NCI-H146 treated with DMSO at 0.1 percent for 48 hours (cell line): ENCODE measurements at regions not wholly inside any gene's neighbourhood (a gene's known extent, or its start where the extent isn't known, plus 50 kb on each side); places are given as distances from the start of the nearest gene placed in this dataset.

Experiments used
- DNase-seq: peaks from one replicate; lab custom pipeline; 2025; ENCODE audit not compliant: unreplicated experiment; lab: John Stamatoyannopoulos, UW

GRCh38 chr5:145510769-145511168 is 324.4 kb downstream of the PRELID2 start:
- DNase-seq: no peak

GRCh38 chr5:145510324-145510723 is 324.8 kb downstream of the PRELID2 start:
- no peak for DNase-seq

DNA sequence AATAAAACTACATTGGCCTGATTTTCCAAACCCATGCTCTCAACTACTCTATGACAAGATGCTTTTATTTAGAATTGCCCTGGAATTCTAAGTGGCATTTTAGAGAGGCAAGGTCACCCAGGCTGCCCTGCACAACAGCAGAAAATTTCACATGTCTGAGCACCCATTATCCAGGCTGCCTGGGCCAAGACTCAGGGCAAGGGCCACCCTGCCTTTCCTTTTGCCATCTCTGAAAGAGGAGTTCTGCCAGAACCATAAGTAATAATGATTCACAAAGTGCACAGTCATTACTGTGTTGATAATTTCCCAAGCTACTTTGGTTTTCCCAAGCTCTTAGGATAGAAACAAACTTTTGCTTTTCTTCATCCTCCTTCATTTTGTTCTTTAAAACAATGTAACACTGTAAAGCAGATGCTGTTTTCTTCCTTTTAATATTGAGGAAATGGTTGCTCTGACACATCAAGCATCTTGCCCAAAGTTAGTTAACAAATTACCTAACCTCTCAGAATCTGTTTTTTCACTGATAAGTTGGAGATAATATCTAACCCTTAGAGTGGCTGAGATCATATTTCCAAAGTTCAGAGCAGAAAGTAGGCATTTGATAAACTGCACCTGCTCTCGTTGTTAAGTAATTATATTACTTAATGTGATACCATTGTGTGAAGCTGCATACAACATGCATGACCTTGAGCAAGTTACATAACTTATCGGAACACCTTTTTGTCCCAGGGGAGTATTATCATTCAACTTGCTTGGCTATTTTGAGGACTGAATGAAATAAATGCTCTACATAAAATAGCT is 325.6 kb downstream of the PRELID2 start:
- DNase-seq: no peak

DNA sequence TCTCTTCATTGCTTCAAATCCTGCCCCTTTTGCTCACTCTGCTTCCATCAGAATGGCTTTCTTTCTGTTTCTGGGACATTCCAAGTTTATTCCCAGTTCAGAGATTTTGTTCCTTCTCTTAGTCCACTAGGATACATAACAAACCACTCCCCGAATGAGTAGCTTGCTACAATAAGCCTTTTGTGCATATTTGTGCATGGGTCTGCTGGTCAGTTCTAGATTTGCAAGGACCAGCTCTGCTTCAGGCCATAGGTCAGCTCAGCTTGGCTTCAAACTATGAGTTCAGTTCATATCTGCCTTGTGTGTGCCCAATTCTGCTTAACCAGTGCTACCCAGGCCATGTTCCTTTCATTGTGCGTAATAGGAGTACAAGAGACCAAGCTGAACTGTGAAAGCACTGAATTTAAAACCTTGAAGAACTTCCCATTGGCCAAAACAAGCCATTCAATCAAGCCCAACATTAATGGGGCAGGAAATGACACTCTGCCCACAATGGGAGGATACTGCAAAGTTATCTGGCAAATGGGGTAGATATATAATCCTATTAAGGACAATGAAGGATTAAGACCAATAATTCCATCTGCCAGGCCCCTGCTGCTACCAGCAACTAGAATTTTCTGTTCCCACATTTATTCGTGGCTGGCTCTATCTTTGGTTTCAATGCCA is 328.8 kb downstream of the PRELID2 start:
- DNase-seq: no peak

DNA sequence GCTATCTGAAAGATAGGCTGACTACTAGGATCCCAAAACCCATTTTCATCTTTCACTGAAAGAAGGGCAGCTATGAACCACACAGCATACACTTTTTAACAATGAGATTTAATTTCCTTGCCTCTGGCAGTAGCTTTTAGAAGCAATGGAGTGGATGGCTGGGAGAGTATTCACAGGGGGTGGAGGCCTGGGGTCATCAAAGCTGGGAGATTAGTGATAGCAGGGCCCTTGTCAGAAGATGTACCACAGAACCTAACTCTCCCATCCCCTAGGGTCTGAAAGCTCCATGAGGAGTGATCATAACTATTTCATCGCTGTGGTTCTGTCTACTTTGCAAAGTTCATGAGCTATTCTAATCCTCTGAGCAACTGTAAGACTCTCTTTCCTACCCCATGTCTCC is 332.2 kb downstream of the PRELID2 start:
- DNase-seq: no peak

- no peak for DNase-seq
These were observed 334.4 kb downstream of the PRELID2 start for GRCh38 chr5:145500710-145501109.

GRCh38 chr5:145499483-145499882 is 335.7 kb downstream of the PRELID2 start:
- DNase-seq: no peak

DNA sequence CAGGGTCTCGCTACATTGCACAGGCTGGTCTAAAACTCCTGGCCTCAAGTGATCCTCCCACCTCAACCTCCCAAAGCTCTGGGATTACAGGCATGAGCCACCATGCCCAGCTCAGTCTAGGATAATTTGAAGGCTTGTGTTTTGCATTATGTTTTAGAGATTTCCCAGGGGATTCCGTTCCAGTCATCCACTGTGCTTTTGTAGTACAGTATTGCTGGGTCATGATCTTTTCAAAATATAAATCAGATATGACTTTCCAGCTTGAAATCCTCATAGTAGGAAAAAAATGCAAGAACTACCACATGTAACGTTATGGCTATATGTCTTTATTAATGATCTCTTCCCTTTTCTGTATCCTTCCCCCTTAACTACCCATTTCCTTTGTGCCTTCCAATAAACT is 338.1 kb downstream of the PRELID2 start:
- DNase-seq: no peak

- DNase-seq: no peak
These were observed 339.4 kb downstream of the PRELID2 start for GRCh38 chr5:145495741-145496140.

GRCh38 chr5:145495196-145495595 is 339.9 kb downstream of the PRELID2 start:
- no peak for DNase-seq

GRCh38 chr5:145493435-145493834 is 341.7 kb downstream of the PRELID2 start:
- DNase-seq: no peak

DNA sequence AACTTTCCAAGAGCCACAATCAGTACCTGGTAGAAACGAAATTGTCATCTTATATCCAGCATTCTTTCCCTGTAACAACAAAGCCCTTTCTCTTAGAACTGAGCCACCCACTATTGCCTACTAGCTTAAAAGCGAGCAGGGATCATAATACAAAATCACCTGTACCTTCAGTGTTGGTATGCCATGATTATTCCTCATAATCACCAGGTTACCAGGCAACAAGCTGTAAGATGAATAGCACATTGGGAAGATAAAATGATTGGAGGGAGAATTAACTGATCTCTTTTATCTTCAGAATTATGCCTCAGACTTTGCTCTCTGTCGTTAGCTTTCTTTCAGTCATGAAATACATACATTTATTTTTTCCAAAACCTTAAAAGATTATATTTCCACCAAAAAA is 345.6 kb downstream of the PRELID2 start:
- no peak for DNase-seq

DNA sequence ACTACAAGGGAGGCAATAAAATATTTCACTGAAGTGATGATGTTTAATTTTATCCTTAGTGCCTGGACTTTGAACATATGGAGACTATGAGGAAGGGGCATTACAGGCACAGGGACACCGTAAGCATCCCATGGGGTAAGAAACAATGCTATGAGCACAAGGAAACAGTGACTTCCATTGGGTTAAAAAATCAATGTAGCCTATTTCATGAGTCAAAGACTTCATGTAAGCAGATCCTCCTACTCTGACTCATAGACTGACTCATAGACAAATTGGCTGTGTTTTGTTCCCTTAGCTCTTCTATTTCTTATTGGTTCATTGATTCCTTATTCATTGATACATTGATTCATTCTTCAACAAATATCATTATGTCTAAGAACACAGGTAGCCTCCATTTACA is 351.0 kb downstream of the PRELID2 start:
- DNase-seq: no peak

- no peak for DNase-seq
These were observed 351.9 kb downstream of the PRELID2 start for GRCh38 chr5:145483212-145483611.

GRCh38 chr5:145479857-145480256 is 355.3 kb downstream of the PRELID2 start:
- DNase-seq: no peak

DNA sequence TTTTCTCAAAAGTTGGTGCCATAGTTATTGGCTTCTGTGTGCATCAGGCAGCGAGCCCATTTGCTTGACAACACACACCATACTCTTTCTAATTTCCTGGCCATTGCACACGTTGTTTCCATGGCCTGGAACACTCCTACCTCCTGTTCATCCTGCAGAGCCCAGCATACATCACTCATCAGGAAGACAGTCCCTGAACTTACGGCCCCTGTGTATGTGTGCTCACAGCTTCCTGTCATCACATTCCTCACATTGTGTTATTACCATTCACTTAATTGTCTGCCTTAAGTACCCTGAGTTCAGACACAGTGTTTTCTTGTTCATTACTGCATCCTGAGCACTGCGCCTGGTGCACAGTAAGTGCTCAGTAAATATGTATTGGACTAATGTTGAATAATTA is 355.9 kb downstream of the PRELID2 start:
- no peak for DNase-seq

- DNase-seq: no peak
These were observed 356.5 kb downstream of the PRELID2 start for GRCh38 chr5:145478651-145479050.

- DNase-seq: no peak
These were observed 362.0 kb downstream of the PRELID2 start for GRCh38 chr5:145473042-145473642.

DNA sequence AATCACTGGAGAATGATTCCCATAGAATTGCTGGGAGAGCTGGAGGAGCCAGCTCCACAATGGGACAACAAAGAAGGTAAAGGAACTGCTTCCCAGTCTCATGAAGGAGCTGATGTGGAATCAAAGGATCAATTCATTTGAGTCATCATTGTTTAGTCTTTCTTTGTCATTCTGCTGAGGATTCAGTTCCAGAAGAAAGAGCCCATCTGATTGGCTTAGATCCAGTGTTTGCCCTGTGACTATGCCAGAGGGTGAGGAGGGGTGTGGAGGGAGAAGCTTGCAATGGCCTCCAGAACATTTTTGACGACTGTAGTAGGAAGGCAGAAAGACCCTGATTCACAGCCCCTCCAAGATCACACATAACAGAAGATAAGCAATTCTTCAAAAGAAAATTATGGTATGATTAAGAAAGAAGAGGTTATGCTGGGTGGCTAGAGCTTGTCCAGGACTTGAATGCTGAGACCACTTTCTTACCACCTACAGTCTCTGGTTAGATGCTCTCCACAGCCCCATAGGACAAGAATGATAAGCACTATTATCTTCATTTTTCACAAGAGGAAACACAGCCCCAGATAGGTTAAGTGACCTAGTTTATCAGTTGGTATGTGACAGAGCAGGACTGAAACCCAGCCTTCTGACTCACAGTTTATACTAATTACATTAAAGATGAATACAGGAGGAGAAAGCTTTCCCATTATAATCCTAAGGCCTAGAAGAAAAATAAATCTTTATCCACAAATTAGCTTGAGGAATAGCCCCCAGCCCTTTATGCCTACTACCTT is 363.1 kb downstream of the PRELID2 start:
- DNase-seq: no peak

DNA sequence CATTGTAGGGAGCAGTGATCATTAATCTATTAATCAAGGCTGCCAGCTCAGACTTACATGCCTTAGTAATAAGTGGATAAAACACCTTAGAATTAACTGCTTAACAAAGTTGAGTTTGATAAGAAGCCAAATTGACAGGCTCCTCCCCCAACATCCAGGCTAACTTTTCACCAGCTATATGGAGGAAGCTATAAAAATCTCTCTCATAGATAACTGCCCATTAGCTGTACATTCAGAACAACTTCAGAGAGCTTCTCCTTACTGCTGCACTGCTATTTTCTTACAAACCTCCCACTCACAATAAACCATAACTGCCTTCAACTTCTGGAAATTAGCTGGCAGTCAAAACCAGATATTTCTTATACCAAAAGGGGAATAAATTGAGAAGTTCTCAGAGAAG is 364.1 kb downstream of the PRELID2 start:
- no peak for DNase-seq

DNA sequence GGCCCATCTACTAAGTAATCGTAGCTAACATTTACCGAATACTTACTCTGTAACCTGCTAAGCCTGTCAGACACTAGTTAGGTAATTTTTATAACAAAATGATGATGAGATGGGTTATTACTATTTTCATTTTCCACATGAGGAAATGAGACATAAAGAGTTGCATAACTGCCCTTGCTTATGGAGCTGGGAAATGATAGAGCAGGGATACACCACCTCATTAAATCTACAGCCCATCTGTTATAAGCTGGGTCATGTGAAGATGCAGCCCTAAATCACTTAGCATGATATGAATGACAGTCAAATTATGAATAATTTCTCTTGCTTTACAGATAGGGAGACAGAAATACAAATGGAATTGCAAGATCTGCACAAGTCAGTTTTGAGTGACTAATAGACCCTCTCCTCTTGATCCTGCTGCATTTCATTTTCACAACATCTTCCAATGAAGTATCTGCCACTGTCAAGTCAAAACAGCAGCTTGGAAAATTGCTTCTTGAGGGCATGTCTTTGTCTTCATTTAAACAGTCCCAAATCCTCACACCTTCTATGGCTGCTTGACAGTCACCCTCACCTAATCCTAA is 364.7 kb downstream of the PRELID2 start:
- DNase-seq: no peak
